Bone marrow (tissue), 2 donors: ENCODE measurements at regions not wholly inside any gene's neighbourhood (a gene's known extent, or its start where the extent isn't known, plus 50 kb on each side); places are given as distances from the start of the nearest gene placed in this dataset.

Source experiments
- DNase-seq, 2 donors: peaks; one replicate each; lab custom pipeline; 2025; lab: John Stamatoyannopoulos, UW

DNA sequence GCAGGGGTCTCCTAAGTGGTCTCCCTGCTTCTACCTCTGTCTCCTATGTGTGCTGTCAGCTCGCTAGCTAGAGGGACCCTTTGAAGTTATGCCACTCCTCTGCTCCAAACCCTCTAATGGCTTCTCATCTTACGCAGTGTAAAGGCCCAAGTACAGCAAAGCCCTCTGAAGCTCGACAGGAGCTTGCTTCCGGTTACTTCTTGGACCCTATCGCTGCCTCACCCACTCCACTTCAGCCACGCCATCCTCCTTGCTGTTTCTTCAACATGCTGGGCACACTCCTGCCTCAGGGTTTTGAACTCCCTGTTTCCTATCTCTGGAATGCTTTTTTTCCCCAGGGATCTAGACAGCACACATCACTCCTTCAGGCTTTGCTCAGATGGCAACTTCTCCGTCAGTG, 102.3 kb upstream of the F3 start:
- DNase-seq: no peak

DNA sequence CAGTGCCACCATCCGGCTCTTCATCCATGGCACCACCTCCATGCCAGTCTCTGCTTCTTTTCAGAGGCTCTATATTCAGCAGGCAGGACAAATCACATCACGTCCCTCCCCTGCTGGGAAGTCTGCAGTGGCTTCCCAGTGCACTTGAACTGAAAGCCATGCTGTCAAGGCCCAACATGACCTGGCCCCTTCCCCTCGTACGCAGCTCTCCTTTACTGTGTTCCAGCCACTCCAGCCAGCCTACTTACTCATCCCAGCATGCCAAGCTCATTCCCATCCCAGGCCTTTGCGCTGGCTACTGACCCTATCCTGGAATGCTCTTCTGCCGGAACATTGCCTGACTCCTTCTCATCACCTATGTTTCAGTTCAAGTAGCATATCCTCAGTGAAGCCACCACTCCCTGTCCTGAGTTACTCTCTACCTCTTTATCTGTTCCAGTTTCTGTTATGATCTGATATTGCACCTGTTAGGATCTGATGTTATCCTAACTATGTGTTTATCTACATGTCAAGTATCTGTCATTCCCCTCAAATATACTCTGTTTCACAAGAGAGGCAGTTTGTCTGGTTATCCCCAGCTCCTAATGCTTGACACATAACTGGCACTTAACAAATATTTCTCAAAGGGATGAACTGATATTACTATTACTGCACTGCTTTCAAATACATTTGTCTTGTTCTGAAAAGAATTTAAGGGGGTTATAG, 101.2 kb upstream of the F3 start:
- DNase-seq: no peak

DNA sequence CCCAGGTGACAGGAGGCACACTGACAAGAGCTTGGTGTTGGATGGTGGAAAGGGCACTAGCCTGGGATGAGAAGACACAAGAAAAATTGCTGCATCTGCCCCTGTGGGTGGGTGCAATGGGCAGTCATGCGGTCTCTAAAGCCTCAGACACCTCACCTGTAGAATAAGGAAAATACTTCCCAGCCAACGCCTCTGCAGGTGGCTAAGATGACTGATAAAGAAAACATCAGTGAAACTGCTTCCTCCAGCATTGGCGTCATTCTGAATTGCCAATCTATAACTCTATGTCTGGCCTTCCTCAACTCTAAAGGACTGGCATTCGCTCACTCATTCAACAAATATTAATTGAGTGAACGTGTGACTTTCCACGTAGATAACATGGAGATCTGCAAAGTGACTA, 100.4 kb upstream of the F3 start:
- no peak for DNase-seq

DNA sequence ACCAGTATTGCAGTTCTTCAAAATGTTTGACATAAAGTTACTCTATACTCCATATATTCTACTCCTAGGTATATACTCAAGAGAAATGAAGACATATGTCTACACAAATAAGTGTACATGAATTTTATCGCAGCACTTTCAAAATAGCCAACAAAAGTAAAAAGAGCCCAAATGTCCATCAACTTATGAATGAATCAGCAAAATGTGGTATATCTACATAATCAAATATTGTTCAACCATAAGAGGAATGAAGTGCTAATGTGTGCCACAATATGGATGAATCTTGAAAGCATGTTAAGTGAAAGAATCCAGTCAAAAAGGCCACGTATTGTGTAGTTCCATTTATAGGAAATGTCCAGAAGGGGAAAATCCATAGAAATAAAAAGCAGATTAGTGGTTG, 98.6 kb upstream of the F3 start:
- DNase-seq: no peak

DNA sequence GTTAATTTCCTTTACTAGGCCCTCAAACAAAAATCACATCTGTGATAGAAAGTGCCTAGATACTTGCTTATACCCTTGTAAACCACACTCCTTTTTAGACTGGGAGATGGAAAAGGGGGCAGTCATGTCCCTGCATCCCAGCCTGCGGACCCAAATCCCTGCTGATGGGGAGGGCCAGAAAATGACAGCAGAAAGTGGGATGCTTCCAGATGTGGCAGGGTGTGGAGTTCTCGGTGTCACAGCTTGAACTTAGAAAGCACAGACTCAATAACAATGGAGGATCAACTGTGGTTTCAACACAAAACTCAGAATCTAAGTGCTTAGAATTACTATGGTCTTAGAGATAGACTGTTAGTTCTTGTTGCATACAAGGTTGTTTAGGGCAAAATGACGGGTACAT, 95.6 kb upstream of the F3 start:
- DNase-seq: no peak

DNA sequence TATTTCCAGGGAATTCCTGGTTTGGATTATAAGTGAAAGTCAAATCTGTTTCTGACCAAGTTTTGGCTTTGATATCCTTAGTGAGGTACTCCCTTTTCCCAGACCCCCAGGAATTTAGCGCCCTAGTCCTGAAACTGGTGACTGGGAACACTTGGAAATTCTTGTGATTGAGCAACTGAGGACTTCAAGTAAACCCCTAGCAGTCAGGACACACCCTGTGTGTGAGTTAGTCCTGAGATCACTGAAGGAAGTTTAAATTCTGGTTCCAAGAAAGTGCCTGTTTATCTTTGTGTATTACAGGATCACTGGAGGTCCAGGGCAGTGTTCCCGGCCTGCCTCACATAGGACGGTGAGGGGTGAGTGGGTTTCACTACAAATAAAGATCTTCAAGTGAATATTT, 95.1 kb upstream of the F3 start:
- DNase-seq: no peak

DNA sequence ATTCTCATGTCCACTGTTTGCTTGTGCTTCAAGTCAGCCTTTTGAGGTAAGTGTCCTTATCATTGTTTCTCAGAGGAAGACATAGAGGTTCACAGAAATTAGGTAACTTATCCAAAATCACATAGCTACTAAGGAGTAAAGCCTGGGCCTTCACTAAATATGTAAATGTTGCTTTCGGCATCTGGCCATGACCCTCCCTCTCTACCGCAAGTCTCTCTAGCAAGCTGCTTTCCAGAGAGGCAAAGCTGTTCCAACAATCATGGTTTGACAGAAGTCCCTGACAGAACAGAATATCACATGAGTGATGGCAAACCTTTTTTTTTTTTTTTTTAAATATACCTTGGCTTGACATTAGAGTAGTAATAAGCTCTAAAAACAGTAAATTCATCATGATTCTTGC, 94.5 kb upstream of the F3 start:
- no peak for DNase-seq

DNA sequence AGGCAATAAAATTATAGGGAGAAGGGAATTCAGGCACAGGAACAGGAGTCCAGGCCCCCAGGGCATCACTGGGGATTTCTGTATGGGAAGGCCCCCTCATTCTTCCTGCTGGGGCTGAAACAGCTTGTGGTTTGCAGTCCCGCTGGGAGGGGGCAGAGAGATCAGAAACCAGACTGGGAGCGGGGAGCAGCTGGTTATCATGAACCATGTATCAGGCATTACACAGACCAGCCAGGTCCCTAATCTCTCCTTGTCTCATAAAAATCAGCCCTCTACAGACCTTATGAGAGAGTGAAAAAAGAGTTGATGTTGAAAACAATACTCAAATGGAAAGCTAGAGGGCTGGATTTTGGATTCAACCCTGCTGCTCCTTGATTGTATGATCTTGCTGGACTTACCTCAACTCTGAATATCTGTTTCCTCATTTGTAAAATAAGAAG, 93.4 kb upstream of the F3 start:
- DNase-seq: no peak

DNA sequence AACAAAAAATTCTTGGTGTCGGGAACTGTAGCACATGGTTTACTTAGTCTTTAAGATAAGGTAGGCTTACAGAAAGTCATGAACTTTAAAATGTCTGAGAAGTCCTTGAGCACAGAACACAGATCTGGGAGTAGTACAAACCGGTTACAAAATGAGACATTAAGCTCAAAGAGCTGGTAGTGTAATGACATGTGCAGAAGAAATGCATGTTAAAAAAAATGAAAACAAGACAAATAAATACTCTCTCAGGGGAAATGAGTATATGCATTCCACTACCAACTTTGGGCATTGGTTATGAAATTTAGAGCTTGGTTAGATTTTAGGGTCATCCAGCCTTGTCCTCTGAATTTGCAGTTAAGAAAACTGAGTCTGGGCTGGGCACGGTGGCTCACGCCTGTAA, 91.5 kb upstream of the F3 start:
- no peak for DNase-seq

DNA sequence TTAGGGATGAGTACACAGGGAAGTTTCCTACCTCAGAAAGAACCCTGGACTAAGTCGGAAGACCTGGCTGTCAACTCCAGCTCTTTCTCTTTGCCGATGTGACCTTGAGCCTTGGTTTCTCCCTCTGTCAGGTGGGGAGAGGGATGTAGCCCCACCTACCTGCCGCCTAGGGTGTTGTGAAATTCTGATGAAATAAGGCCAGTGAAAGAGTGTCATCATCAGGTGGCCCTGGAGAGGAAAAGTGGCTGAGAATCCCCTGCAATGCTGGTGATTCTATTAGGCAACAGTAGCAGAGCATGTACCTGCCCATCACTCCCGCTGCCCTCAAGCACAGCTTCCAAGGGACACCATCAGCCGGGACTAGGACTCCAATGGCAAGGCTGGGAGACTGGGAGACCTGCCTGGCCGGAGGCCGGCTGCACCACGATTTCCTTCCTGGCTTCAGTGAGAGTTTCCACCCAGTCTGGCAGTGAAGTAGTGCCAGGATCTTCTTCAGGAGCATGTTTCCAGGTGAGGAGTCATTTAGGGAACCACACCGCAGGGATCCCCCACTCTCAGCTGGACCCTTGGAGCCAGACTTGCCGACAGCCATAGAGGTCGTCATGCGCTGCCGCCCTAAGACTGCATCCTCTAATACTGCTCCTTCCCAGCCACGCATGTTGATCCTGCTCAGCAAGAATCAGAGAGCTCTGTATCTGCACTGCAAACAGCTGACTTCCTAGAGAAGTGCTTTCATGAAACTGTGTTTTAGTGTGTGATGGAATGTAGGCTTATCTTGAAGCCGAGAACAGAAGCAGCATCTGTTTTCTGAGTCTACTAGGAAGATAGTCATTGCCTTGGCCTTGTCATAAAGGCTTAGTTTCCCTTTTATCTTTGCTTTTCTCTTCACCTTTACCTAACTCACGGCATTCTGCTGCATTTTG, 88.0 kb upstream of the F3 start:
- DNase-seq: no peak

DNA sequence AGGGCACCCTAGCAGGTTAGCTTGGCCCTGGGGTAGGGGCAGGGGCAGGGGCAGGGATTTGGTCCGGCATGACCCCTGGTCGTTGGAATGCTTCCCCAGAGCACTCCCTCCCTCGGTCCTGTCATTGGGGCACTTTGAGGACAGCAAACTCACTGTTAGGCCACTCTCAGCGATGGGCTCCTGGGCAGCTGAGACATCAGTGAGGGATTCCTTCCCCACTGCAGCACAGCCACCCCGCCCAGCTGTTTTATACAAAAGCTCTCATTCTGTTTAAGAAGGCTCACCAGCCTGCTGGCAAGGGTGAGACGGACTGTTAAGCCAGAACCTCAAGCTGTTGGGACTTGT, 86.9 kb upstream of the F3 start:
- DNase-seq: no peak

DNA sequence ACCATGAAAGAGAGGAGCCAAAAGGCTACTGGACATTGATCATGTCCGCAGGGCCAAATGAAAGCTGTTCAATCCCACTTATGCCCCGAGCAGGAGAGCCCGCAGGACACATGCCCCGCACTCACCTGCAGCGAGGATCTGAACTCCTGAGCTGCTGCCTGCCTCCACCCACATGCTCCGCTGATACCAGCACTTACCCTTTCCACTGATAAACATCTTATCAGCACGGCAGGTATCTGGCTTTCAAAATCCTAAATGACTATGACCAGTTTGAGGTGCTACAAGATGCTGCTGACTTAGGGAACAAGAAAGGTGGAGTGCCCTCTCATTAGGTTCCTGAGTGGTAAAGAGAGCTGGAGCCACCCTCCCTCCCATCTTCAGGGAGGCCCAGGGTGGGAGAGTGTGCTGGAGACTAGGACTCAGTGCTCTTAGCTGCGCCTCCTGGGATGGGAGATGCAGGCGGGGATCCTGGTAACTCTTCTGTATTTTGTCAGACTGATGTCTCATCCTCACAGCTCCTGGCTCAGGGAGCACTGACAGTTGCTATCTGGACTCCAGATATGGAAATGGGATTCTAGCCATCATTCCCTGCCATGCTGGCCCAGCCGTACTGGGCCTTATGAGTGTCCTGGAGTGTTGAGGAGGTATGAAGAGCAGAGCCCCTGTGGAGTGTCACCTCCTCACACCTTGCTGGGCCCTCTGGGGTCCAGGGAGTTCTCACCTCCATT, 86.4 kb upstream of the F3 start:
- no peak for DNase-seq

DNA sequence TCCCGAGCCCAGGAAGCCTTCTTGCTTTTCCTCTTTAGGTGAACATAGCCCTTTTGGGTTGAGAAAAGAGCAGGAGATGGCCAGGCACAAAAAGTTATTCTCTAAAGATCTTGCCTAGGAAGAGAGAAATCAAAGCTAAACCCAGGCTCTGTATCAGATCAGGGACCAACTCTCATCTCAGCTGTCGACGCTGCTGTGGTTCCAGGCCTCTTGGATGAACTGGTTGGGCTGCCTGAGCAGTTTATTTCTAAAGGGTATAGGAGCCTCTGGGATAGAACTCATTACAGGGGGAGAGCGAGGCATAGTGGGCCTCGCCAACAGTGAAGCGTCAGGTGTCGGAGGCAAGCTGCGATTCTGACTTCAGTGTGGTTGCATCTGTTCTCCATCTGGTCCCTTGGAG, 82.6 kb upstream of the F3 start:
- no peak for DNase-seq

DNA sequence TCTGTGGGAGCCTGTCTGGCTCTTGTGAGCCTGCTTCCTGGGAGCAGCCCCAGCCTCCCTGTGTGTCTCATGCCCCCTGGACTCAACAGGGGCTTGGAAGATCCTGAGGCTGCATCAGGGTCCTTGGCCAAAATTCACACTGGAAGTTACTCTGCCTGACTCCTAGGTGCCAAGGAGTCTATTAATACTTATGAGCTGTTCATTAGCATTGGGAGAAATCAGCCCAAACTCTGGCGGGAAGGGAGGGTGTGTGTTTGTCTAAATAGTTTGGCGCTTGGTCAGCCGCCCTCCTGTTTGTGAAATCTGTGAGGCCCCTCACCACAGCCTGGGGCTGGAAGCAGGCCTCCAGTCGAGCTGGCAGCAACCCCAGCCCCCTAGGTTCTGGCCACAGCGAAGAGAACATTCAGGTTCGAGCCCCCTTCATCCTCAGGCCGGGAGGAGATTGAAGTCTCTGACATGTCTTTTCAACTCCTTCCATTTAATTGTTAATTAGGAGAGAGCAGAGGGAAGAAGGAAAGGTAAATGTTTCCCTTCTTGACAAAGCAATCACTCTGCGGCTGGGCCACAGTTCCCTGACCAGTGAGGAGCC, 82.1 kb upstream of the F3 start:
- no peak for DNase-seq

DNA sequence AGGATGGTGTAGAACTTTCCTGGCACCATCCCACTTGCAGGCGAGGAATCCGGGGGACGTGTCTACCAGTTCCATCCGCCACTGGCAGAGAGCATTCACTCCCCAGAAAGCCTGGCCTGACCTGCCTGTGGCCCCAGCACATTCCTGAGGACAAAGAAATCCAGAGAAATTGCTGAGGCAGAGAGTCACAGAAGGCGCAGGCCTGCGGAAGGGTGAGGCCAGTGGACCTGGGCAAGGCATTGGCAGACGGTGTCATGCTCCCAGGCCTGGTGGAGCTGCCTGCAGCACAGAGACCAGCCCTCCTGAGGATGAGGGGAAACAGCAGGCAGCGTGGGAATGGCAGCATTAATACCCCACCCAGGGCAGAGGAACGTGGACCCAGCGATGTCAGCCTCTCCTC, 81.2 kb upstream of the F3 start:
- DNase-seq: no peak

DNA sequence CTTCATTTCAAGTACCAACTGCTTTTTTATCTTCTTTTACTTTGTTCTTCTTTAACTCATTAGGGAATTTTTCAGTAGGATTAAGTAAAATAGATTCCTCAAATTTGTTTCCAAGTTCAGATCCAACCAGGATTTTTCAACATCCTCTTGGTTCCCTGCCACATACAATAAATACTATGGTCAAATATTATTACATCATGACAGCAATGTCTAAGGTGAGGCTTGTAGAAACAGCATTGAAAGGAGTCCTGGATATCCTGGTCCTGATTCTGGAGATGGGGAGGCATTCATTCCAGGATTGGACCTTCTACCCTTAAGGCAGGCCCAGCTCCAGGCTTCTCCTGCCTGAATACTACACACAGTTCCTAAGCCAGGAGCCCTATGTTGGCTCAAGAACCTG, 80.2 kb upstream of the F3 start:
- no peak for DNase-seq

DNA sequence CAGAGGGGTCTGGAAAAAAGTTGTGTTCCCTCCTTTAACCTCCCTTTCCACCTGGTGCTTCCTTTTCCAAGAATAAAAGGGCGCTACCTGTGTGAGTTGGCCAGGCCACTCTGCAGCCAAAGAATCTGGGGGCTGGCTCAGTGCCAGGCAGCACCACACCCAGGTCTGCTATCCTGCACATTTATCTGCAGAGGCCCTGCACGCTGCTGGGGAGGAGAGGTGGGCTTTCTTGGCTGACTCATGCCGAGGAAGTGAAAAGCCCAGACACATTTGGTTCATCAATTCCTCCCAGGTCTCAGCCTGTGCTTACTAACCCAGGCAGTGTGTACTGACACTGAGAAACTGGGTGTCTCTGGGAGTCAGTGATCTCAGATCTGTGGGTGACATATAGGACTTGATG, 79.8 kb upstream of the F3 start:
- DNase-seq: no peak

DNA sequence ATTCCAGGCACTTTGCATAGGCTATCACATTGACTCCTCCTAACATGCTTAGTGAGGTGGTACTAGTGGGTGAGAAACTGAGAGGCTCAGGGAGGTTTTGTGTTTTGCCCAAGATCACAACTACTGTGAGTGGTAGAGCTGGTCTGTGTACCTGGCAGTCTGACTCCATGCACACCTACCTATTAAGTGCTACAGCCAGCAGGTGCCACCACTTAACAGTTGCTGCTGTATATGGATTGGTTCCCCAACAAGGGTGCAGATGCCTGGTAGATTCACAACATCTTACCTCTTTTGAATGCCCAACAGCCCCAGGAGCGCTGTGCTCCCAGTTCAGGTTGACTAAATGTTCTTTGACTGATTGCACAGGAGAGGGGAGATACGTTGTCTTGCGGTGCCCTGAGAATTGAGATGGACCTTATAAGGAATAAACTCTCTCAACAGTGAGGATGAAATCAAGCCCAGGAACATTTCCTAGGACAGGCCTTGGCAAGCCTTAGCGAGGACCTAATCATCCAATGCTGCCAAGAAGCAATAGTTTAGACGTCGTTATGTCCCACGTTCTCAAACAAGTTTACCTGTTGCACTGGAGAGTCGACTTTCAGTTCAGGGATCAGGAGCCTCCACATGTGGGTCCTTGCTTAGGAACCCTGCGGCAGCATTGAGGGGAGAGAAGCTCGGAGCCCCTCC, 78.9 kb upstream of the F3 start:
- no peak for DNase-seq

DNA sequence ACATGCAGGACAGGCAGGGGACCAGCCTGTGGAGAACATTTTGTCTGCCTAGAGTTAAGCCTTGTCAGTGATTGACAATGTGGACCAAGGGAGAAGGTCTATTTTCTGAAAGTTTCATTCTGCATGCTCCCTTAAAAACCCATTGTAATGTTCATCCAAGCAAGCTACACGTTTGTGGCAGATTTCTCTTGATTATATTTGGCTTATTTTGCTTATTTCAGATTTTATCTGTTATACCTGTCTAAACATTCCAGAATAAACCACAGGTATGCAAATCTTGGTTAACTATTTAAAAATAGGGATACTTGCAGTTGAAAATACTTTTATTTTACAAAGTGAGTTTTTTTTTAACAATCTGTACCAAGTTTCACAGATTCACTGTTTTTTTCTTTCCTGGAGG, 78.2 kb upstream of the F3 start:
- no peak for DNase-seq

DNA sequence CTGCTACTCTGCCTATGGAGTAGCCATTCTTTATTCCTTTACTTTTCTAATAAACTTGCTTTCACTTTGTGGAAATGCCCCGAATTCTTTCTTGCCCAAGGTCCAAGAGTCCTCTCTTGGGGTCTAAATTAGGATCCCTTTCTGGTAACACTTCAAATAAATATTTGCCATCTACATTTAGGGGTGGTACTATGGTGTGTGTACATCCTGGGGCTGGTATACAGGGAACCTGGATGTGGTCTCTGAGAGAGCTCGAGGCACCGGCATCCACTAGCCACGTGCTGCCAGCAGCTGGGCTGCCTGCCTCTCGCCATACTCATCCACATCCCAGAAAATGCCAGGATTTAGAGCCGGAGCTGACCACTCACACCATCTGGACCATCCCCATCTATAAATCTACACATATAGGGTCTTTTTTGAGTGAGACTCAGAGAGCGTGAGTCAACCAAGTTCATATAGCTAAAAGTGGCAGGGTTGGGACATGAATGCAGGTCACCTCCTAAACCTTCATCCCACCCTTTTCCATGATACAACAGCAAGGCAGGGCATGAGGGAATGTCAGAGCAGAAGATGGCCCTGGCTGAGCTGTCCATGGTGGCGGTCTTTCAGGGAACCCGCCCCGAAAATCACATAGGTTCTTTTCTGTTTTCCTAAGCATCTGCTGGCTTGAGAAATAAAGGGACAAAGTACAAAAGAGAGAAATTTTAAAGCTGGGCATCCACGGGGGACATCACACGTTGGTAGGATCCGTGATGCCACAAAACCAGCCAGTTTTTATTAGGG, 76.6 kb upstream of the F3 start:
- DNase-seq: no peak

DNA sequence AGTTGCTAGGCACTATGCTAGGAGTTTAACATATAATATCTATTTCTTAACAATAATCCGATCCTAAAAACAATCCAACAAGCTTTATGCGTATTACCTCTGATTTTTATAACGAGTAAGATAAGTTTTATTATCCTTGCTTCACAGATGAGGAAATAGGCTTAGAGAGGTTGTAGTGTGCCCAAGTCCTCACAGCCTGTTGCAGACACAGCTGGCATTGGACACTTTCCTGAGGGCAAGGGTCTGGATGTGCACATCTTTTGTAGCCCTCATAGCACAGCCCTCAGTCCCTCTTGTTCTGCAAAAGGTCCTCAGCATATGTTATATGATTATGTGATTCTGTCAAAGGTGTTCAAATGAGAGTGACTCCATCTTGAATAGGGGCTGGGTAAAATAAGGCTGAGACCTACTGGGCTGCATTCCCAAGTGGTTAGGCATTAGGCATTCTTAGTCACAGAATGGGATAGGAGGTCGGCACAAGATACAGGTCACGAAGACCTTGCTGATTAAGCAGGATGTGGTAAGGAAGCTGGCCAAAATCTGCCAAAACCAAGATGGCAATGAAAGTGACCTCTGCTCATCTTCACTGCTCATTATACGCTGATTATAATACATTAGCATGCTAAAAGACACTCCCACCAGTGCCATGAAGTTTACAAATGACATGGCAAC, 75.7 kb upstream of the F3 start:
- DNase-seq: no peak
